GM18858 (cell line): ENCODE measurements at regions not wholly inside any gene's neighbourhood (a gene's known extent, or its start where the extent isn't known, plus 50 kb on each side); places are given as distances from the start of the nearest gene placed in this dataset.

Experiments used
- ATAC-seq: cut with Tn5 transposase; IDR thresholded peaks from one replicate; pipeline ENCODE4 v1.9.1; 2021; ENCODE audit not compliant: unreplicated experiment

GRCh38 chr7:135831455-135832195 lies 83.0 kb upstream of the FAM180A start:
- no peak for ATAC-seq

- ATAC-seq = no peak
These were observed 80.0 kb upstream of the FAM180A start for GRCh38 chr7:135828604-135829003.

GRCh38 chr7:135827391-135827790 lies 78.8 kb upstream of the FAM180A start:
- no peak for ATAC-seq

GRCh38 chr7:135825406-135825805 lies 76.8 kb upstream of the FAM180A start:
- ATAC-seq = no peak

- ATAC-seq = no peak
These were observed 73.8 kb upstream of the FAM180A start for GRCh38 chr7:135822376-135822775.

- no peak for ATAC-seq
These were observed 69.0 kb upstream of the FAM180A start for GRCh38 chr7:135817583-135817982.

- no peak for ATAC-seq
These were observed 66.4 kb upstream of the FAM180A start for GRCh38 chr7:135815033-135815432.

GRCh38 chr7:135812148-135812547 lies 63.5 kb upstream of the FAM180A start:
- no peak for ATAC-seq

GRCh38 chr7:135811506-135811905 lies 62.9 kb upstream of the FAM180A start:
- ATAC-seq = no peak

- no peak for ATAC-seq
These were observed 59.6 kb upstream of the FAM180A start for GRCh38 chr7:135808206-135808605.

GRCh38 chr7:135803143-135803542 lies 54.5 kb upstream of the FAM180A start:
- no peak for ATAC-seq

GRCh38 chr7:135802697-135803096 lies 54.1 kb upstream of the FAM180A start:
- no peak for ATAC-seq

- ATAC-seq = no peak
These were observed 53.3 kb upstream of the FAM180A start for GRCh38 chr7:135801877-135802276.

GRCh38 chr7:135801045-135801693 lies 52.6 kb upstream of the FAM180A start:
- ATAC-seq = peak; percentile 80

- ATAC-seq = no peak
These were observed 51.9 kb upstream of the FAM180A start for GRCh38 chr7:135800560-135800959.

- no peak for ATAC-seq
These were observed 51.3 kb upstream of the FAM180A start for GRCh38 chr7:135799881-135800280.
